IPS-20b (cell line): ENCODE measurements at regions not wholly inside any gene's neighbourhood (a gene's known extent, or its start where the extent isn't known, plus 50 kb on each side); places are given as distances from the start of the nearest gene placed in this dataset.
A peak's percentile ranks its signal among the peaks of the same experiment; 100 is the strongest.

Source experiments
- H3K27ac ChIP-seq: one replicate; pipeline ENCODE4 v1.5.1; 2013; ENCODE audit warnings: low read length
- H3K27me3 ChIP-seq: 2 replicates; pipeline ENCODE4 v1.6.1; 2013; ENCODE audit warnings: mild to moderate bottlenecking, low read length, inconsistent platforms; ENCODE audit not compliant: insufficient read depth
- H3K36me3 ChIP-seq: 2 replicates; pipeline ENCODE4 v1.6.1; 2013; ENCODE audit warnings: low read depth, mild to moderate bottlenecking, inconsistent platforms, low read length, moderate library complexity; ENCODE audit not compliant: insufficient read depth
- H3K4me1 ChIP-seq: 2 replicates; pipeline ENCODE4 v1.6.1; 2013; ENCODE audit warnings: mild to moderate bottlenecking, control low read depth, inconsistent platforms, low read length, moderate library complexity; ENCODE audit not compliant: insufficient read depth
- H3K4me3 ChIP-seq: 2 replicates; pipeline ENCODE4 v1.5.1; 2013; ENCODE audit warnings: mild to moderate bottlenecking, low read length, inconsistent platforms
- H3K9ac ChIP-seq: 2 replicates; pipeline ENCODE4 v1.6.1; 2013; ENCODE audit warnings: low read depth, mild to moderate bottlenecking, inconsistent platforms, low read length, moderate library complexity
- H3K9me3 ChIP-seq: 2 replicates; pipeline ENCODE4 v1.6.1; 2013; ENCODE audit warnings: mild to moderate bottlenecking, low read depth, low read length, inconsistent platforms; ENCODE audit not compliant: insufficient read depth

- Histone ChIP-seq H3K27ac (no peak overlapping the region), H3K36me3 (no peaks in the 10 kb centered on the region), H3K4me1 (peaks cover 26% of the 10 kb centered on the region), H3K9me3 (no peaks in the 10 kb centered on the region), H3K27me3 (no peaks in the 10 kb centered on the region), H3K9ac (no peak overlapping the region), H3K4me3 (peak overlapping the region; percentile 23; the same call in 1 of the 2 replicates)
Observed at GRCh38 chr18:68564961-68565360, 149.9 kb downstream of the TMX3 start.

DNA sequence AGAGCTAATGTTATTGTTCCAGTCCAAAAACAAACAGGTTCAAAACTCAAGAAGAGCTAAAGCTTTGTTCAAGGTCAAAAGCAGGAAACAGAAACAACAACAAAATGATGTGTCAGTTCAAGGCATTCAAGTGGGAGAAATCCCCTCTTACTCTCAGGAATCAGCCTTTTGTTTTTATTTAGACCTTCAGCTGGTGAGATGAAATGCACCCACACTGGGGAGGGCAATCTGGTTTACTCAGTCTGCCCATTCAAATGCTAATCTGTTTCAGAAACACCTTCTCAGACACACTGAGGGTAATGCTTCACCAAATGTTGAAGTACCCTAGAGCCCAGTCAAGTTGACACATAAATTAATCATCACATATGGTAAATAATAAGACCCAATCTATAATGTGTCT lies 150.6 kb downstream of the TMX3 start:
- Histone ChIP-seq H3K27ac (no peak overlapping the region), H3K36me3 (no peaks in the 10 kb centered on the region), H3K4me1 (peaks cover 26% of the 10 kb centered on the region), H3K9ac (no peak overlapping the region), H3K27me3 (no peaks in the 10 kb centered on the region), H3K9me3 (no peaks in the 10 kb centered on the region), H3K4me3 (peak overlapping the region; percentile 23; the same call in 1 of the 2 replicates)

DNA sequence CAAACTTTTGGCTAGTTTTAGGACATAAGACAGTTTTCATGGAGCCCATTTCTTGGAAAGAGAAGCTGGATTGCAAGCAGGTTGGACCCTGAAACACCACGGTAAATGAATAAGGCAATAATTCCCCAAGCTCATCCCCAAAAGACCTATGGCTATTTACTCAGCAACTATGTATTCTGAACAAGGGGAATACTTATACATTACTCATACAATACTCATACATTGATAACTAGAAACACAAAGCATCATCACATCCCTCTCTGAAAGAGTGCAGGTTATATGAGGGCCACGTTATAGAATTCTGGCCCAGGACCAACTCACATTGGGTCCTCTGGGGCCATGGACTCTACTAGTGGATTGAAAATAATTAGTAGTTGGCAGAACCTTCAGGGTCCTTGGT lies 154.8 kb downstream of the TMX3 start:
- no peak overlapping the region for H3K27ac ChIP-seq
- no peaks in the 10 kb centered on the region for H3K27me3 ChIP-seq
- H3K4me3 ChIP-seq, result no peak overlapping the region
- H3K9me3 ChIP-seq, result no peaks in the 10 kb centered on the region
- H3K4me1 ChIP-seq, result peaks cover 26% of the 10 kb centered on the region
- no peaks in the 10 kb centered on the region for H3K36me3 ChIP-seq
- H3K9ac ChIP-seq, result no peak overlapping the region

DNA sequence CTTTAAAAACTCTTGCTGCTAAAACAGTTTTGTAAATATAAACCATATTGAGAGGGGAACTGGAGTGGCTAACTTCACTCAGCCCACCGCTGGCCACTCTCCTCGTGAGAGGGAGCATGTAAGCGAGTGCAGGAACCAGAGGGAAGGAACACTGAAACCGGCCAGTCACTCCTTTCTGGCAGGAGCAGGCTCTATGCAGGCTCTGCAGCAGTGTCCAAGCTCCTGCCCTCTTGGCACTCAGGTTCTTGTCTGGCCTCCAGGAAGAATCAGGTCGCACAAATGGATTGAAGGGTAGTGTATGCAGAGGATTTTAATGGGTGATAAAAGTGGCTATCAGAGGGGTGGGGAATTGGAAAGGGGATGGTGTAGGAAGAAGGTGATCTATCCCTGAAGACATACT lies 157.7 kb downstream of the TMX3 start:
- no peaks in the 10 kb centered on the region for H3K27me3 ChIP-seq
- H3K4me3 ChIP-seq, result no peak overlapping the region
- H3K4me1 ChIP-seq, result peaks cover 5% of the 10 kb centered on the region
- no peaks in the 10 kb centered on the region for H3K36me3 ChIP-seq
- H3K9ac ChIP-seq, result no peak overlapping the region
- H3K27ac ChIP-seq, result no peak overlapping the region
- H3K9me3 ChIP-seq, result no peaks in the 10 kb centered on the region

- Histone ChIP-seq H3K4me1 (no peaks in the 10 kb centered on the region), H3K9ac (no peak overlapping the region), H3K4me3 (no peak overlapping the region), H3K36me3 (no peaks in the 10 kb centered on the region), H3K27ac (no peak overlapping the region), H3K9me3 (no peaks in the 10 kb centered on the region), H3K27me3 (no peaks in the 10 kb centered on the region)
Observed at GRCh38 chr18:68555879-68556301, 159.0 kb downstream of the TMX3 start.

DNA sequence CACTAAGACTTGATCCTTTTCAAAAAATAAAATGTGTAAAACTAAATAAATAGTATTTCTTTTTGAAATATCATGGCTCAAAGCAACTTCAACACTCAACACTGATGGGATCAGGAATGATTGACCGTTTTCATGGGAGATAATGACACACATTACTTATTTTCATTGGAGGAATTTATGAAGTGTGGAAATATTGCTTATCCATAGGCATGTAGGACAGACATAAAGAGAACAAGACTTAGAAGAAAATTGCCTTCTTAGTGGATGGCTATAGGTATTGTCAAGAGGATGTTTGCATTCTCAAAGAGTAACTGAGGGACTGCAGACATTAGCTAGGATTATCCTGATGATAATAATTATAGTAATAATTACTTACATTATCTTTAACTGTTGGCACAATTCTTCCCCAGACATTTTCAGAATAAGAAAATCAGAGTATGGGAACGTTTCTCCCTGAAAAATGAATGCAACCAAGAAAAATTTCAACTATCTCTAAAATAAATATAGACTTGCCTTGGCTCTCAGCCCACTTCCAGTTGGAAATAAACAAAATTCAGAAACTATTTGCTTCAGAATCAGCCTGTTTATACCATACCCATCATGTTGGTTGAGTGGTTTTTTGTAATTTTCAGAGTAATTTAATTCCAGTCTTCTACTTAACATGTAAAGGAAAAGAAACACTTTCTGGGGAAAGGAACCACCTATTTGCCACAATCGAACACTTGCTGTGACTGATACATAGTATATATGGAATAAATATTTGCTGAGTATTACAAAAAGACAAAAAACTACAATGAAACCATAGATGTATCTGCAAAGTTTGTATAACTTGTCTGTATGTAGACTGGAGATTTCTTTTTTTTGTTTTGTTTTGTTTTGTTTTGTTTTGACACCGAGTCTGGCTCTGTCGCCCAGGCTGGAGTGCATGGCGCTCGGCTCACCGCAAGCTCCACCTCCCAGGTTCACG lies 165.7 kb downstream of the TMX3 start:
- Histone ChIP-seq H3K4me1 (no peaks in the 10 kb centered on the region), H3K9me3 (no peaks in the 10 kb centered on the region), H3K27ac (no peak overlapping the region), H3K9ac (no peak overlapping the region), H3K27me3 (no peaks in the 10 kb centered on the region), H3K36me3 (no peaks in the 10 kb centered on the region), H3K4me3 (no peak overlapping the region)

DNA sequence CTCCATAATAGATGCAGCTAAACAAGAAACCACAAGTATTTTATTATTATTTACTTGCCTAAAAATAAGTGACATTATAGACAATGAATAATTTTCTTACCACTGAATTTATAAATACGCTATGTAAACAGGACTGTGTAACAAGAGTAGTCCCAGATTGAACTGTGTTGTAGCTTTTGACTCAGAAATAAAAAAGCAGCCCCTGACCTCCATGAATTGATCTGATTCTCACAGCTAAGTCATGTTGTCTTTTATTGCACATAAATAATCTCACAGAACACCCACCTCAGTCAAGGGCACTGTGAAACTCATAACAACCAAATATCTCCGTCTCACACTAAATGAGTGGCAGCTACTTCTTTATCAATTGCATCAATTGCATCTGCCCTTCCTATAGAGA lies 171.6 kb downstream of the TMX3 start:
- no peak overlapping the region for H3K4me3 ChIP-seq
- H3K27ac ChIP-seq, result no peak overlapping the region
- H3K27me3 ChIP-seq, result no peaks in the 10 kb centered on the region
- no peak overlapping the region for H3K9ac ChIP-seq
- H3K36me3 ChIP-seq, result no peaks in the 10 kb centered on the region
- H3K9me3 ChIP-seq, result no peaks in the 10 kb centered on the region
- no peaks in the 10 kb centered on the region for H3K4me1 ChIP-seq

DNA sequence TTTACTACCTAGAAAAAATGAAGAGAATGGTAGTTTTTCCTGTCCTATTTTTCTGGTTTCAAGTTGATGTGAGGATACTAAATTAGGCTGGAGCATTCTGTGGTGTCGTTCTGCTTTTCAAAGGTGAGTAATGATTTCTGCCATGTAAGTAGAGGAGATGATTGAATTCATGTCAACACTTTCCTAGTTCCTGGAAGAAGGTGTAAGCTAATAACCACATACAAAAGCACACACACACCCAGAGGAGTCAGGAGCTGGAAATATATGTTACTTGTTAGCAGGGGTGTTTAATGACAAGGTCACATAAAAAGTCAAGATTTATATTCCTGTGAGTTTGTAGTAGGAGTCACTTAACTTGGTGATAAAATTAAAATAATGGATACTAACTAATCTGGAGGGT lies 172.1 kb downstream of the TMX3 start:
- no peak overlapping the region for H3K9ac ChIP-seq
- H3K27ac ChIP-seq, result no peak overlapping the region
- H3K36me3 ChIP-seq, result no peaks in the 10 kb centered on the region
- H3K4me1 ChIP-seq, result no peaks in the 10 kb centered on the region
- H3K9me3 ChIP-seq, result no peaks in the 10 kb centered on the region
- no peaks in the 10 kb centered on the region for H3K27me3 ChIP-seq
- H3K4me3 ChIP-seq, result no peak overlapping the region

DNA sequence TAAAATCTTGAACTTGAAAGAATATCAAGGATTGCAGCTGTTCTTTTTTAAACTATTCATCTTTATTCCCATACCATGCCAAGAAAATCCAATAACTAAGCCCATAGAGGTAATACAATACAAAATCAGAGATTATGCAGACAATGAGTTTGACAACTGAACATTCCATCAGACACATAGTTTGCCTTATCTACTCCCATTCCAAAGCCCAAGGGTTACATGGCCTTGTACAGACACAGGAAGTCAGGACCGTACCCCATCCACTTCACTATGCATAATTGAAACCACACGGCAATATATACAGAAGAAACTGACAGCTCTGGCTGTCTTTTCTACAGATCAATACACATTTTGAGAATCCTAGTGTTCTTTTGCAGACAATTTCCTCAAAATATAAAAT lies 181.3 kb downstream of the TMX3 start:
- no peaks in the 10 kb centered on the region for H3K36me3 ChIP-seq
- no peaks in the 10 kb centered on the region for H3K27me3 ChIP-seq
- no peaks in the 10 kb centered on the region for H3K4me1 ChIP-seq
- H3K9me3 ChIP-seq, result no peaks in the 10 kb centered on the region
- no peak overlapping the region for H3K4me3 ChIP-seq
- H3K27ac ChIP-seq, result no peak overlapping the region
- no peak overlapping the region for H3K9ac ChIP-seq

DNA sequence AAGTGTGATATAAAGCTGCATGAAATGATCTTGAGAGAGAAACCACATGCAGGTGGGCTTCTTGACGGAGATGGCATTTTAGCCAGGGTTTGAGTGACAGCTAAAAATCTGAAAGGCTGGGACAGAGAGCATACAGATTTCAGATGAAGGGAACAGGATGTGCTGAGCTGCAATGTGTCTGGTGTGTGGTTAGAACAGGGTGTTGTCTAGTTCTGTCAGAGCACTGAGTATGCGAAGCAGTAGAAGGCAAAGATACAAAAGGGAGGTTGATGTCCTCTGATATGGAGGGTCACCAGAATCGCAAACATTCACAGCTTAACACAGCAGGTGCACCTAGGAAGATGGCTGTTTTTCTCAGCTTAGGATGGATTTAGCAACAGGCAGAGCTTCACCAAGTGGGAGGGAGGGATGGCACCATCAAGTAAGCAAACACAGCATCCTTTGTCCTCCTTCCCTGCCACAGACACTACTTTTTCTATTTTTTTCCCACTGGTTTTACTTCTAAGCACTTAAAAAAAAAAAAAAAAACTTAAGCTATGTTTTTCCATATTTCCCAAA lies 182.5 kb downstream of the TMX3 start:
- Histone ChIP-seq H3K9me3 (no peaks in the 10 kb centered on the region), H3K4me1 (no peaks in the 10 kb centered on the region), H3K27me3 (no peaks in the 10 kb centered on the region), H3K27ac (no peak overlapping the region), H3K9ac (no peak overlapping the region), H3K4me3 (no peak overlapping the region), H3K36me3 (no peaks in the 10 kb centered on the region)

- Histone ChIP-seq H3K4me3 (no peak overlapping the region), H3K27me3 (no peaks in the 10 kb centered on the region), H3K9me3 (no peaks in the 10 kb centered on the region), H3K4me1 (no peaks in the 10 kb centered on the region), H3K9ac (no peak overlapping the region), H3K36me3 (no peaks in the 10 kb centered on the region), H3K27ac (no peak overlapping the region)
Observed at GRCh38 chr18:68525091-68525490, 189.8 kb downstream of the TMX3 start.
